DND-41 (cell line): ENCODE measurements at regions not wholly inside any gene's neighbourhood (a gene's known extent, or its start where the extent isn't known, plus 50 kb on each side); places are given as distances from the start of the nearest gene placed in this dataset.

Experiments used
- ATAC-seq: fragments of 200-7000 bp; cut with Tn5 transposase; 3 replicates; pipeline ENCODE4 v1.9.1; 2021; ENCODE audit warnings: low read depth; ENCODE audit not compliant: insufficient read depth
- DNase-seq: peaks from one replicate; pipeline ENCODE4 v3.0.0-alpha.2; 2020
- H2AFZ ChIP-seq: 2 replicates; pipeline ENCODE4 v1.6.0; 2012; ENCODE audit warnings: low read depth, low read length
- H3K27ac ChIP-seq: 2 replicates; pipeline ENCODE4 v1.5.1; 2012; ENCODE audit warnings: low read length, inconsistent platforms
- H3K27me3 ChIP-seq: fragments of 200-600 bp; sonication (generic); 2 replicates; pipeline ENCODE4 v1.6.0; 2012; ENCODE audit warnings: low read length, mild to moderate bottlenecking, inconsistent platforms; ENCODE audit not compliant: insufficient read depth, poor library complexity
- H3K36me3 ChIP-seq: 2 replicates; pipeline ENCODE4 v1.5.1; 2012; ENCODE audit warnings: low read length, inconsistent platforms; ENCODE audit not compliant: insufficient read depth
- H3K4me1 ChIP-seq: 2 replicates; pipeline ENCODE4 v1.5.1; 2012; ENCODE audit warnings: mild to moderate bottlenecking, low read length; ENCODE audit not compliant: insufficient read depth
- H3K4me2 ChIP-seq: 2 replicates; pipeline ENCODE4 v1.6.0; 2012; ENCODE audit warnings: mild to moderate bottlenecking, moderate library complexity, low read length, inconsistent platforms; ENCODE audit not compliant: insufficient read depth
- H3K4me3 ChIP-seq, 2 experiments: fragments of 200-600 bp in 1 of 2; shearing (Covaris generic) in 1 of 2; 2 replicates each; pipeline ENCODE4 v1.5.1; 2012 to 2016; ENCODE audit warnings: inconsistent platforms in 2 of 2, low read length in 2 of 2, mild to moderate bottlenecking in 2 of 2, low read depth in 1 of 2, moderate library complexity in 1 of 2
- H3K79me2 ChIP-seq: 2 replicates; pipeline ENCODE4 v1.6.0; 2012; ENCODE audit warnings: low read length, inconsistent platforms; ENCODE audit not compliant: insufficient read depth
- H3K9ac ChIP-seq: 2 replicates; pipeline ENCODE4 v1.6.0; 2012; ENCODE audit warnings: low read depth, mild to moderate bottlenecking, inconsistent platforms, low read length, moderate library complexity
- H3K9me3 ChIP-seq: 2 replicates; pipeline ENCODE4 v1.5.1; 2012; ENCODE audit warnings: low read length, moderate library complexity, mild to moderate bottlenecking, inconsistent platforms; ENCODE audit not compliant: insufficient read depth, severe bottlenecking
- H4K20me1 ChIP-seq: 2 replicates; pipeline ENCODE4 v1.6.0; 2012; ENCODE audit warnings: low read length; ENCODE audit not compliant: insufficient read depth
- CTCF ChIP-seq: IDR thresholded peaks from 2 replicates; pipeline ENCODE4 v1.5.1; 2012; ENCODE audit warnings: borderline replicate concordance, low read length, moderate library complexity, mild to moderate bottlenecking; ENCODE audit not compliant: poor library complexity, severe bottlenecking; ENCODE audit errors: extremely low read depth
- EZH2 ChIP-seq: IDR thresholded peaks from 3 replicates; pipeline ENCODE4 v1.6.1; 2012; ENCODE audit warnings: borderline replicate concordance, low read depth, mild to moderate bottlenecking, moderate library complexity, low read length, inconsistent platforms; ENCODE audit not compliant: severe bottlenecking

GRCh38 chr3:107861422-107861821 is 229.4 kb downstream of the CD47 start:
- Histone ChIP-seq H3K27ac (no peak overlapping the region), H3K4me1 (no peaks in the 10 kb centered on the region), H3K4me3 (no peak overlapping the region), H3K36me3 (no peaks in the 10 kb centered on the region), H3K9me3 (no peaks in the 10 kb centered on the region), H2AFZ (no peak overlapping the region), H3K27me3 (no peaks in the 10 kb centered on the region), H3K4me2 (no peak overlapping the region), H4K20me1 (no peaks in the 10 kb centered on the region), H3K9ac (no peak overlapping the region), H3K79me2 (no peaks in the 10 kb centered on the region)
- DNase-seq (no peak), ATAC-seq (no peak)
- TF ChIP-seq EZH2 = no peak
- TF ChIP-seq CTCF = no peak
